H9 (cell line): ENCODE measurements at regions not wholly inside any gene's neighbourhood (a gene's known extent, or its start where the extent isn't known, plus 50 kb on each side); places are given as distances from the start of the nearest gene placed in this dataset.
"Not testable (repeated sequence)": the region's sequence is repeated elsewhere in the genome, so short reads cannot be mapped to it uniquely, and the experiment has no call there.

ENCODE experiments used
- DNase-seq: peaks from one replicate; pipeline ENCODE4 v3.0.0-alpha.2; 2017
- H2AFZ ChIP-seq: one replicate; pipeline ENCODE4 v1.6.1; 2013; ENCODE audit warnings: mild to moderate bottlenecking, low read length, control low read depth, moderate library complexity
- H2AK5ac ChIP-seq: 2 replicates; pipeline ENCODE4 v1.6.1; 2013; ENCODE audit warnings: low read length, control low read depth, mixed read lengths; ENCODE audit not compliant: insufficient read length
- H2BK120ac ChIP-seq: one replicate; pipeline ENCODE4 v1.6.1; 2013; ENCODE audit warnings: low read depth, mild to moderate bottlenecking, low read length, control low read depth, inconsistent platforms; ENCODE audit not compliant: poor library complexity, severe bottlenecking
- H2BK12ac ChIP-seq: 2 replicates; pipeline ENCODE4 v1.6.1; 2013; ENCODE audit warnings: low read length, control low read depth, mixed read lengths, low read depth; ENCODE audit not compliant: insufficient read length
- H2BK15ac ChIP-seq: 2 replicates; pipeline ENCODE4 v1.6.1; 2013; ENCODE audit warnings: low read depth, low read length, control low read depth
- H2BK20ac ChIP-seq: one replicate; pipeline ENCODE4 v1.6.1; 2013; ENCODE audit warnings: low read depth, mild to moderate bottlenecking, low read length, control low read depth, inconsistent platforms; ENCODE audit not compliant: poor library complexity, severe bottlenecking
- H2BK5ac ChIP-seq: 2 replicates; pipeline ENCODE4 v1.6.1; 2013; ENCODE audit warnings: low read length, control low read depth, mixed read lengths; ENCODE audit not compliant: insufficient read length
- H3K14ac ChIP-seq: 2 replicates; pipeline ENCODE4 v1.6.1; 2013; ENCODE audit warnings: low read length, control low read depth; ENCODE audit not compliant: insufficient read depth
- H3K18ac ChIP-seq: 2 replicates; pipeline ENCODE4 v1.6.1; 2013; ENCODE audit warnings: low read depth, mild to moderate bottlenecking, mixed read lengths, low read length, control low read depth; ENCODE audit not compliant: insufficient read length
- H3K23ac ChIP-seq: 2 replicates; pipeline ENCODE4 v1.6.1; 2013; ENCODE audit warnings: low read length, control low read depth, mixed read lengths, low read depth; ENCODE audit not compliant: insufficient read length
- H3K23me2 ChIP-seq: 2 replicates; pipeline ENCODE4 v1.6.1; 2013; ENCODE audit warnings: low read depth, mild to moderate bottlenecking, mixed read lengths, low read length, control low read depth; ENCODE audit not compliant: insufficient read length, poor library complexity, severe bottlenecking
- H3K27ac ChIP-seq: 2 replicates; pipeline ENCODE4 v1.5.1; 2013; ENCODE audit warnings: low read length, control low read depth, mixed read lengths, low read depth; ENCODE audit not compliant: insufficient read length
- H3K27me3 ChIP-seq: 2 replicates; pipeline ENCODE4 v1.6.1; 2013; ENCODE audit warnings: low read length, control low read depth, inconsistent platforms; ENCODE audit not compliant: insufficient read depth
- H3K4ac ChIP-seq: 2 replicates; pipeline ENCODE4 v1.6.1; 2013; ENCODE audit warnings: low read depth, mild to moderate bottlenecking, control low read depth, inconsistent platforms, low read length, moderate library complexity
- H3K4me1 ChIP-seq: 2 replicates; pipeline ENCODE4 v1.6.1; 2013; ENCODE audit warnings: low read length, control low read depth, inconsistent platforms; ENCODE audit not compliant: insufficient read depth
- H3K4me2 ChIP-seq: 2 replicates; pipeline ENCODE4 v1.6.1; 2013; ENCODE audit warnings: low read length, control low read depth, mixed read lengths; ENCODE audit not compliant: insufficient read length, insufficient read depth
- H3K56ac ChIP-seq: 2 replicates; pipeline ENCODE4 v1.6.1; 2013; ENCODE audit warnings: low read depth, mild to moderate bottlenecking, mixed read lengths, low read length, control low read depth; ENCODE audit not compliant: insufficient read length
- H3K79me1 ChIP-seq: 2 replicates; pipeline ENCODE4 v1.6.1; 2013; ENCODE audit warnings: low read depth, mild to moderate bottlenecking, moderate library complexity, low read length, control low read depth, inconsistent platforms; ENCODE audit not compliant: insufficient read depth, poor library complexity, severe bottlenecking
- H3K79me2 ChIP-seq: 2 replicates; pipeline ENCODE4 v1.6.1; 2013; ENCODE audit warnings: low read length, control low read depth, inconsistent platforms; ENCODE audit not compliant: insufficient read depth
- H3K9ac ChIP-seq: 2 replicates; pipeline ENCODE4 v1.6.1; 2013; ENCODE audit warnings: low read length, control low read depth, mixed read lengths; ENCODE audit not compliant: insufficient read length; ENCODE audit errors: extremely low read depth
- H3K9me3 ChIP-seq: one replicate; pipeline ENCODE4 v1.6.1; 2013; ENCODE audit warnings: low read depth, low read length, inconsistent platforms; ENCODE audit not compliant: control insufficient read depth
- H3T11ph ChIP-seq: one replicate; pipeline ENCODE4 v1.6.1; 2013; ENCODE audit warnings: mild to moderate bottlenecking, low read length, control low read depth, inconsistent platforms
- H4K20me1 ChIP-seq: one replicate; pipeline ENCODE4 v1.6.1; 2013; ENCODE audit not compliant: control insufficient read depth, insufficient read length, insufficient read depth
- H4K5ac ChIP-seq: 2 replicates; pipeline ENCODE4 v1.6.1; 2013; ENCODE audit warnings: low read depth, mild to moderate bottlenecking, mixed read lengths, low read length, control low read depth; ENCODE audit not compliant: insufficient read length
- H4K8ac ChIP-seq: replicated peaks from 2 replicates; pipeline ENCODE4 v1.6.1; 2013; ENCODE audit warnings: low read length, control low read depth, mixed read lengths, low read depth; ENCODE audit not compliant: insufficient read length
- H4K91ac ChIP-seq: 2 replicates; pipeline ENCODE4 v1.6.1; 2013; ENCODE audit warnings: low read depth, mild to moderate bottlenecking, moderate library complexity, mixed read lengths, low read length, control low read depth; ENCODE audit not compliant: insufficient read length
- H3K27ac Mint-ChIP-seq, 3 experiments: 2 replicates in 2 of 3; 3 replicates in 1 of 3; pipeline ENCODE4 v1.8.0; 2020 to 2021; ENCODE audit warnings: mixed read lengths in 3 of 3, mild to moderate bottlenecking in 1 of 3, moderate library complexity in 1 of 3
- H3K27me3 Mint-ChIP-seq: 2 replicates; pipeline ENCODE4 v1.8.0; 2021; ENCODE audit warnings: low read depth, mild to moderate bottlenecking, moderate library complexity, mixed read lengths
- H3K36me3 Mint-ChIP-seq, 3 experiments: 2 replicates in 2 of 3; 3 replicates in 1 of 3; pipeline ENCODE4 v1.8.0; 2020 to 2021; ENCODE audit warnings: low read depth in 3 of 3, mixed read lengths in 3 of 3; ENCODE audit not compliant: insufficient read depth in 1 of 3
- H3K4me1 Mint-ChIP-seq, 2 experiments: 2 replicates each; pipeline ENCODE4 v1.8.0; 2020; ENCODE audit warnings: mixed read lengths in 2 of 2
- H3K4me3 Mint-ChIP-seq, 2 experiments: 2 replicates in 1 of 2; 3 replicates in 1 of 2; pipeline ENCODE4 v1.8.0; 2020 to 2021; ENCODE audit warnings: mild to moderate bottlenecking in 2 of 2, mixed read lengths in 2 of 2, moderate library complexity in 1 of 2
- H3K9me3 Mint-ChIP-seq, 2 experiments: 2 replicates in 1 of 2; 3 replicates in 1 of 2; pipeline ENCODE4 v1.8.0; 2020; ENCODE audit warnings: mild to moderate bottlenecking in 2 of 2, mixed read lengths in 2 of 2, moderate library complexity in 1 of 2
- WGBS: extraction: QIAGEN DNeasy Blood & Tissue Kit; methylation state at CpG from one replicate; pipeline ENCODE4 v1.1.7; 2013; ENCODE audit warnings: missing lambda C conversion rate, low lambda C conversion rate, mixed read lengths; ENCODE audit not compliant: insufficient read length; ENCODE audit errors: extremely low coverage; 5-methylcytosine and 5-hydroxymethylcytosine counted together
- TF ChIP-seq, protein P1 (sequence below): fragments of 200-600 bp; sonication (generic); conservative IDR thresholded peaks from 3 replicates; pipeline ENCODE4 v1.8.0; 2021; ENCODE audit warnings: antibody characterized with exemption, mild to moderate bottlenecking

DNA sequence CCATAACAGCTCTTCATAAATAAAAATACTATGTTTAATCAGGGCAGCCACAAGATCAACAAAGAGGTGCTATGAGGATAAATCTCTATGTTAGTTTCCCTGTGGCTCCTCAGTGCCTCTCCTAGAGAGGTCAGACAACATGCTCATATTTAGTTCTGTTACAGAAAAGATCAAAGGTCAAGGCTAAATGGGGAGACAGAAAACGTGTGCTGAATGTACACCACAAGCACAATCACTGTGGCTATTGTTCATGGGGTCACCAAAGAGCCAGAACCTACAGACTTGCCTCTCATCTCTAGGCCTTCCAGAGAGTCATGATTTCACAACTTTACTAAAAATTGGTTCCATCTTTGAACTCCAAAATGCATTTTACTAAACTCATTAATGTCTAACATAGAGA is 409.8 kb downstream of the HACE1 start:
- Mint-ChIP-seq H3K9me3 (peaks cover 3% of the 10 kb centered on the region in 2 experiments; a peak in 2 of 5 replicates), H3K4me3 (no peak overlapping the region), H3K4me1 (no peaks in the 10 kb centered on the region), H3K27ac (no peak overlapping the region), H3K36me3 (no peaks in the 10 kb centered on the region; a peak in 1 of 7 replicates), H3K27me3 (no peaks in the 10 kb centered on the region)
- no peak overlapping the region for H2BK12ac ChIP-seq
- H4K8ac ChIP-seq, result no peak overlapping the region
- no peaks in the 10 kb centered on the region for H4K20me1 ChIP-seq
- no peak overlapping the region for H3K4me2 ChIP-seq
- H3K27me3 ChIP-seq, result no peaks in the 10 kb centered on the region
- H2AK5ac ChIP-seq, result no peak overlapping the region
- no peak overlapping the region for H3K9ac ChIP-seq
- no peak for DNase-seq
- no peaks in the 10 kb centered on the region for H3K9me3 ChIP-seq
- no peak overlapping the region for H4K5ac ChIP-seq
- no peak overlapping the region for H3K23ac ChIP-seq
- H2BK20ac ChIP-seq, result no peak overlapping the region
- H3K79me1 ChIP-seq, result no peaks in the 10 kb centered on the region
- H3K27ac ChIP-seq, result no peak overlapping the region
- H3K79me2 ChIP-seq, result no peaks in the 10 kb centered on the region
- H3T11ph ChIP-seq, result no peak overlapping the region
- TF ChIP-seq, protein P1, sequence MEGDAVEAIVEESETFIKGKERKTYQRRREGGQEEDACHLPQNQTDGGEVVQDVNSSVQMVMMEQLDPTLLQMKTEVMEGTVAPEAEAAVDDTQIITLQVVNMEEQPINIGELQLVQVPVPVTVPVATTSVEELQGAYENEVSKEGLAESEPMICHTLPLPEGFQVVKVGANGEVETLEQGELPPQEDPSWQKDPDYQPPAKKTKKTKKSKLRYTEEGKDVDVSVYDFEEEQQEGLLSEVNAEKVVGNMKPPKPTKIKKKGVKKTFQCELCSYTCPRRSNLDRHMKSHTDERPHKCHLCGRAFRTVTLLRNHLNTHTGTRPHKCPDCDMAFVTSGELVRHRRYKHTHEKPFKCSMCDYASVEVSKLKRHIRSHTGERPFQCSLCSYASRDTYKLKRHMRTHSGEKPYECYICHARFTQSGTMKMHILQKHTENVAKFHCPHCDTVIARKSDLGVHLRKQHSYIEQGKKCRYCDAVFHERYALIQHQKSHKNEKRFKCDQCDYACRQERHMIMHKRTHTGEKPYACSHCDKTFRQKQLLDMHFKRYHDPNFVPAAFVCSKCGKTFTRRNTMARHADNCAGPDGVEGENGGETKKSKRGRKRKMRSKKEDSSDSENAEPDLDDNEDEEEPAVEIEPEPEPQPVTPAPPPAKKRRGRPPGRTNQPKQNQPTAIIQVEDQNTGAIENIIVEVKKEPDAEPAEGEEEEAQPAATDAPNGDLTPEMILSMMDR, result no peak
- H2BK120ac ChIP-seq, result no peak overlapping the region
- no peaks in the 10 kb centered on the region for H3K23me2 ChIP-seq
- no peak overlapping the region for H3K4ac ChIP-seq
- H3K56ac ChIP-seq, result no peak overlapping the region
- H2AFZ ChIP-seq, result no peak overlapping the region
- no peak overlapping the region for H2BK5ac ChIP-seq
- no peak overlapping the region for H3K14ac ChIP-seq
- H4K91ac ChIP-seq, result no peak overlapping the region
- H3K18ac ChIP-seq, result no peak overlapping the region
- no CpG with 5 or more reads among the region's 1 CpG for WGBS
- no peak overlapping the region for H2BK15ac ChIP-seq
- H3K4me1 ChIP-seq, result no peaks in the 10 kb centered on the region

DNA sequence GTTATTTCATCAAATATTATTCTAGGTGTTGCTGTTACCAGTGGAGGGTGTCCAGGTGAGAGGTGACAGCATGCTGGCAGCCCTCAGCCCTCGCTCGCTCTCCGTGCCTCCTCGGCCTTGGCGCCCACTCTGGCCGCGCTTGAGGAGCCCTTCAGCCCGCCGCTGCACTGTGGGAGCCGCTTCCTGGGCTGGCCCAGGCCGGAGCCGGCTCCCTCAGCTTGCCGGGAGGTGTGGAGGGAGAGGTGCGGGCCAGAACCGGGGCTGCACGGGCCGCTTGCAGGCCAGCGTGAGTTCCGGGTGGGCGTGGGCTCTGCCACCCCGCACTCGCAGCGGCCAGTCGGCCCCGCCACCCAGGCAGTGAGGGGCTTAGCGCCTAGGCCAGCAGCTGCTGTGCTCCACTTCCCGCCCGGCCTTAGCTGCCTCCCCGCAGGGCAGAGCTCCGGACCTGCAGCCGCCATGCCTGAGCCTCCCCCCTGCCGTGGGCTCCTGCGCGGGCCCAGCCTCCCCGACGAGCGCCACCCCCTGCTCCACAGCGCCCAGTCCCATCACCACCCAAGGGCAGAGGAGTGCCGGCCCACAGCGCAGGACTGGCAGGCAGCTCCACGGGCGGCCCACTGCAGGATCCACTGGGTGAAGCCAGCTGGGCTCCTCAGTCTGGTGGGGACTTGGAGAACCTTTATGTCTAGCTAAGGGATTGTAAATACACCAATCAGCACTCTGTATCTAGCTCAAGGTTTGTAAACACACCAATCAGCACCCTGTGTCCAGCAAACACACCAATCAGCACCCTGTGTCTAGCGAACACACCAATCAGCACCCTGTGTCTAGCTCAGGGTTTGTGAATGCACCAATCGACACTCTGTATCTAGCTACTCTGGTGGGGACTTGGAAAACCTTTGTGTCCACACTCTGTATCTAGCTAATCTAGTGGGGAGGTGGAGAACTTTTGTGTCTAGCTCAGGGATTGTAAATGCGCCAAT is 413.3 kb downstream of the HACE1 start:
- H3K36me3 Mint-ChIP-seq, H3K79me2 ChIP-seq, H3K56ac ChIP-seq, H3K27ac ChIP-seq, H3K27me3 Mint-ChIP-seq, H3T11ph ChIP-seq, H3K4me2 ChIP-seq, H2BK120ac ChIP-seq, H2BK5ac ChIP-seq, H4K91ac ChIP-seq, H3K23ac ChIP-seq, H2BK20ac ChIP-seq, H3K14ac ChIP-seq, H3K27me3 ChIP-seq, H4K8ac ChIP-seq, H3K18ac ChIP-seq, H3K4ac ChIP-seq, H3K4me1 ChIP-seq, H2AK5ac ChIP-seq, DNase-seq, H3K23me2 ChIP-seq, H3K27ac Mint-ChIP-seq, H3K9me3 ChIP-seq, H3K4me3 Mint-ChIP-seq, H4K5ac ChIP-seq, H3K4me1 Mint-ChIP-seq, H4K20me1 ChIP-seq, H3K9ac ChIP-seq, H3K9me3 Mint-ChIP-seq, H2BK15ac ChIP-seq, H2BK12ac ChIP-seq, H3K79me1 ChIP-seq, H2AFZ ChIP-seq: not testable (repeated sequence)
- no CpG with 5 or more reads among the region's 45 CpGs for WGBS
